HEK293 (cell line): ENCODE measurements at regions not wholly inside any gene's neighbourhood (a gene's known extent, or its start where the extent isn't known, plus 50 kb on each side); places are given as distances from the start of the nearest gene placed in this dataset.

Source experiments
- EGR2 ChIP-seq: fragments of 450-650 bp; formaldehyde crosslinking; IDR thresholded peaks from 2 replicates; pipeline ENCODE4 v1.5.1; 2016; ENCODE audit warnings: low read depth, missing biosample characterization, missing genetic modification characterization
- SETDB1 ChIP-seq: IDR thresholded peaks from one replicate; pipeline ENCODE4 v1.6.1; 2017; ENCODE audit warnings: mild to moderate bottlenecking, low read length, moderate library complexity, mixed read lengths; ENCODE audit not compliant: insufficient read length
- TCF7L2 ChIP-seq: IDR thresholded peaks from 2 replicates; pipeline ENCODE4 v1.6.1; 2011; ENCODE audit warnings: low read depth, mild to moderate bottlenecking, inconsistent platforms, low read length, moderate library complexity, borderline replicate concordance
- ZNF24 ChIP-seq: fragments of 450-650 bp; formaldehyde crosslinking; IDR thresholded peaks from 2 replicates; pipeline ENCODE4 v1.5.1; 2016; ENCODE audit warnings: missing biosample characterization, missing genetic modification characterization
- ZNF561 ChIP-seq: fragments of 450-650 bp; IDR thresholded peaks from 2 replicates; pipeline ENCODE4 v1.5.1; 2018; ENCODE audit warnings: missing biosample characterization, missing genetic modification characterization, borderline replicate concordance
- ZNF701 ChIP-seq: fragments of 450-650 bp; formaldehyde crosslinking; IDR thresholded peaks from 2 replicates; pipeline ENCODE4 v1.5.1; 2016; ENCODE audit warnings: missing biosample characterization, missing genetic modification characterization
- TF ChIP-seq, protein P1 (sequence below): fragments of 450-650 bp; formaldehyde crosslinking; IDR thresholded peaks from 2 replicates; pipeline ENCODE4 v1.5.1; 2016; ENCODE audit warnings: missing biosample characterization, missing genetic modification characterization
- TF ChIP-seq, protein P2 (sequence below): fragments of 450-650 bp; formaldehyde crosslinking; IDR thresholded peaks from 2 replicates; pipeline ENCODE4 v1.5.1; 2017; ENCODE audit warnings: missing biosample characterization, missing genetic modification characterization
- TF ChIP-seq, protein P3 (sequence below): fragments of 450-650 bp; formaldehyde crosslinking; IDR thresholded peaks from 2 replicates; pipeline ENCODE4 v1.5.1; 2016; ENCODE audit warnings: missing biosample characterization, missing genetic modification characterization, low read depth

DNA sequence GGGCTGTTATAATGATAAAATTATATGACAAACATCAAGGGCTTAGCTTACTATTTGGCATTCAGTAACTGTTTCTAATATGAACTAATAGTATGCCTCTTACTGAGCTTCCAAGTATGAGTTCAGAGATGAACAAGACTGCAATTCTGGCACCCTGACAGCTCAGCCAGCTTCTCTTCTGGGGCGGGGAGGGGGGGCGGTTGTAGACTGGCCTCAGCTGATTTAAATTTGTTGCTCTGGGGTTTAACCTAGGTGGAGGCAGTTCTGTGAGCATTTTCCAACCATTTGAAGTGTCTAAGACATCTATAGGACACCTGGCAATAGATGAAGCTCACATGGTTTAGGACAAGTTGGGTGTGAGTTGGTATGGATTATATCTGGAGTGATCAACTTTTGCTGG, 401.9 kb downstream of the QKI start:
- TF ChIP-seq, protein P1, sequence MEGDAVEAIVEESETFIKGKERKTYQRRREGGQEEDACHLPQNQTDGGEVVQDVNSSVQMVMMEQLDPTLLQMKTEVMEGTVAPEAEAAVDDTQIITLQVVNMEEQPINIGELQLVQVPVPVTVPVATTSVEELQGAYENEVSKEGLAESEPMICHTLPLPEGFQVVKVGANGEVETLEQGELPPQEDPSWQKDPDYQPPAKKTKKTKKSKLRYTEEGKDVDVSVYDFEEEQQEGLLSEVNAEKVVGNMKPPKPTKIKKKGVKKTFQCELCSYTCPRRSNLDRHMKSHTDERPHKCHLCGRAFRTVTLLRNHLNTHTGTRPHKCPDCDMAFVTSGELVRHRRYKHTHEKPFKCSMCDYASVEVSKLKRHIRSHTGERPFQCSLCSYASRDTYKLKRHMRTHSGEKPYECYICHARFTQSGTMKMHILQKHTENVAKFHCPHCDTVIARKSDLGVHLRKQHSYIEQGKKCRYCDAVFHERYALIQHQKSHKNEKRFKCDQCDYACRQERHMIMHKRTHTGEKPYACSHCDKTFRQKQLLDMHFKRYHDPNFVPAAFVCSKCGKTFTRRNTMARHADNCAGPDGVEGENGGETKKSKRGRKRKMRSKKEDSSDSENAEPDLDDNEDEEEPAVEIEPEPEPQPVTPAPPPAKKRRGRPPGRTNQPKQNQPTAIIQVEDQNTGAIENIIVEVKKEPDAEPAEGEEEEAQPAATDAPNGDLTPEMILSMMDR: no peak
- TF ChIP-seq TCF7L2 (no peak), ZNF561 (tag by site-specific recombination) (no peak), ZNF24 (tag by site-specific recombination) (no peak), SETDB1 (no peak), EGR2 (tag by site-specific recombination) (no peak), ZNF701 (tag by site-specific recombination) (no peak)
- TF ChIP-seq, protein P2, sequence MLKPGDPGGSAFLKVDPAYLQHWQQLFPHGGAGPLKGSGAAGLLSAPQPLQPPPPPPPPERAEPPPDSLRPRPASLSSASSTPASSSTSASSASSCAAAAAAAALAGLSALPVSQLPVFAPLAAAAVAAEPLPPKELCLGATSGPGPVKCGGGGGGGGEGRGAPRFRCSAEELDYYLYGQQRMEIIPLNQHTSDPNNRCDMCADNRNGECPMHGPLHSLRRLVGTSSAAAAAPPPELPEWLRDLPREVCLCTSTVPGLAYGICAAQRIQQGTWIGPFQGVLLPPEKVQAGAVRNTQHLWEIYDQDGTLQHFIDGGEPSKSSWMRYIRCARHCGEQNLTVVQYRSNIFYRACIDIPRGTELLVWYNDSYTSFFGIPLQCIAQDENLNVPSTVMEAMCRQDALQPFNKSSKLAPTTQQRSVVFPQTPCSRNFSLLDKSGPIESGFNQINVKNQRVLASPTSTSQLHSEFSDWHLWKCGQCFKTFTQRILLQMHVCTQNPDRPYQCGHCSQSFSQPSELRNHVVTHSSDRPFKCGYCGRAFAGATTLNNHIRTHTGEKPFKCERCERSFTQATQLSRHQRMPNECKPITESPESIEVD (tag by site-specific recombination): no peak
- TF ChIP-seq, protein P3, sequence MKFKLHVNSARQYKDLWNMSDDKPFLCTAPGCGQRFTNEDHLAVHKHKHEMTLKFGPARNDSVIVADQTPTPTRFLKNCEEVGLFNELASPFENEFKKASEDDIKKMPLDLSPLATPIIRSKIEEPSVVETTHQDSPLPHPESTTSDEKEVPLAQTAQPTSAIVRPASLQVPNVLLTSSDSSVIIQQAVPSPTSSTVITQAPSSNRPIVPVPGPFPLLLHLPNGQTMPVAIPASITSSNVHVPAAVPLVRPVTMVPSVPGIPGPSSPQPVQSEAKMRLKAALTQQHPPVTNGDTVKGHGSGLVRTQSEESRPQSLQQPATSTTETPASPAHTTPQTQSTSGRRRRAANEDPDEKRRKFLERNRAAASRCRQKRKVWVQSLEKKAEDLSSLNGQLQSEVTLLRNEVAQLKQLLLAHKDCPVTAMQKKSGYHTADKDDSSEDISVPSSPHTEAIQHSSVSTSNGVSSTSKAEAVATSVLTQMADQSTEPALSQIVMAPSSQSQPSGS (tag by site-specific recombination): no peak
